H1 (cell line): ENCODE measurements at regions not wholly inside any gene's neighbourhood (a gene's known extent, or its start where the extent isn't known, plus 50 kb on each side); places are given as distances from the start of the nearest gene placed in this dataset.

Experiments
- CREB1 ChIP-seq: IDR thresholded peaks from 2 replicates; pipeline ENCODE4 v1.6.1; 2012; ENCODE audit warnings: inconsistent platforms
- GTF2F1 ChIP-seq: IDR thresholded peaks from 2 replicates; pipeline ENCODE4 v1.6.1; 2012; ENCODE audit warnings: low read depth, low read length, improper control_type of control experiment, borderline replicate concordance
- HDAC2 ChIP-seq, 2 experiments: fragments of 300-600 bp in 1 of 2; sonication (generic) in 1 of 2; IDR thresholded peaks; 2 replicates each; pipeline ENCODE4 v1.6.1; 2011 to 2012; ENCODE audit warnings: low read depth in 2 of 2, low read length in 2 of 2, mild to moderate bottlenecking in 2 of 2, moderate library complexity in 2 of 2, borderline replicate concordance in 1 of 2, inconsistent platforms in 1 of 2
- TCF12 ChIP-seq: IDR thresholded peaks from 2 replicates; pipeline ENCODE4 v1.6.1; 2011; ENCODE audit warnings: low read depth, mild to moderate bottlenecking, low read length

GRCh38 chr10:65319493-65319892 lies 1606.3 kb upstream of the LRRTM3 start (continued):
- TF ChIP-seq TCF12 (no peak), HDAC2 (IDR thresholded peaks at IDR 0.05; ENCODE audit: borderline replicate concordance in 1 of 2, low read depth in 2 of 2, low read length in 2 of 2) (no peak), CREB1 (no peak), GTF2F1 (no peak)
